AG20443 (cell line): ENCODE measurements at regions not wholly inside any gene's neighbourhood (a gene's known extent, or its start where the extent isn't known, plus 50 kb on each side); places are given as distances from the start of the nearest gene placed in this dataset.

Source experiments
- DNase-seq: peaks from one replicate; pipeline ENCODE4 v3.0.0; 2012; ENCODE audit warnings: low spot score, mixed read lengths

DNA sequence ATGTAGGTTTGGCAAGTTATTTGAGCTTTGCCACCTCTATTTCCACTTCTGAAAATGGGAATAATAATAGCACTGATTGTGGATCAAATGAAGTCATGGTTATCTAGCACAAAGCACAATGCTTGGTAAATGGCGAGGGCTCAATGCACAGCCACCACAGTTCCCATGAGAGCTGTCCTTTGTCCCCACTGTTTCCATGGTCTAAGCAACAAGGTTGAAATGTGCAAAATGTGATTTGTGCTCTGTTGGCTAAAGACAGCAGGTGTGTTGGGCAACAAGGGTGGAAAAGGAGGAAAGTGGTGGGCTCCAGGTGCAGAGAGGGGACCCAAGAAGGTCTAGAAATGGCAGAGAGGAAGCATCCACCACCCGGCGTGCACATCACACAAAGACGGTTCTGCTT, 200.5 kb downstream of the TRIM29 start:
- DNase-seq = no peak

DNA sequence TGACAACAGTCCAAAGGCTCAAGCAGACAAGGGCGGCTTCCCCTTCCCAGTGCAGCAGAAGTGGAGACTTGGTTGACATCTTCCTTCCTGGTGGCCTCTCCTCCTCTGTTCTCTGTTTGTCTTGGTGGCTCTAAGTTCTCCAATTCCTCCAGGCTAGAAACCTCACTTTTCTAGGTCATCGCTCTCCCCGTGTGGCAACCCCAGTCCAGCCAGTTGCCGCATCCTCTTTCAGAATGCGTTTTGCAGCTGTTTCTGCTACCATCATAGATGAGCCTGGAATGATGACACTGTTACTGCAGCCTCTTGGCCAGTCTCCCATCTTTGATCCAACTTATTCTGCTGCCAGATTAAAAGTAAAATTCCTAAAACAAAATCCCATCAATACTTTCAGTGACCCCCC, 201.5 kb downstream of the TRIM29 start:
- DNase-seq = no peak

GRCh38 chr11:119935349-119935925, 202.5 kb downstream of the TRIM29 start:
- no peak for DNase-seq

DNA sequence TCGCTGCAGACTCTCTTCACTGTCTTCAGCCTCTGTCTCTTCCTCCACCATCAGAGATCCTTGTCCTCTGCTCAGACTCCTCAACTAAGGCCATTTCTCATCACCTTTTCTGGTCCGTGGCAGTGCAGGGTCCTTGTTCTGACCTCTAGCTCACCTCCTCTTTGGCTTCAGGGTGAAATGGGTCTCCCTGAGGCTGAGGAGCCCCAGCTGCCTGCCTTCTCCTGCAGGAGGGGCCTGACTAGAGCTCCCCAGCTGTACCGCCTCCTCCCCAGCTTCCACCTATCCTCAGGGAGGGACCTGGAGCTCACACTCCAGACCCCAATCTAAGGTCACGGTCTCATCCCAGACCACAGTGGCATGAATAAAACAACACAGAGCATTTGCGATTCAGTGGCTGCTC, 203.0 kb downstream of the TRIM29 start:
- no peak for DNase-seq

DNA sequence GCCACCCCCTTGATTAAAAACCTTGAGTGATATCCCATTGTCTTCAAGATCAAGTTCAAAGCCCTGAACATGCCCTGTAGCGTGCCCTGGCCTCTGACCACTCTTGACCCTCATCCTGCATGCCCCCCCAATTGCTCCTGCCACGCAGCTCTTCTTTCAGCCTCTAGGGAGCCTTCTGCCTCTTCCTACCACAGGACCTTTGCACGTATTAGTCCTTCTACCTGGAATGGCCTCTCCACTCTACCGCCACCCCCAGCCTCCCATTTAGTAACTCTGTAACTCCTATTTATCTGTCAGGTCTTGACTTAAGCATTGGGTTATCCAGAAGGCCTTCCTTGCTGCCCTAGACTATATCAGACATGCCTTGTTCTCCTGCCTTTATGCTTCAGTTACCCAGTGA, 203.6 kb downstream of the TRIM29 start:
- DNase-seq = no peak

DNA sequence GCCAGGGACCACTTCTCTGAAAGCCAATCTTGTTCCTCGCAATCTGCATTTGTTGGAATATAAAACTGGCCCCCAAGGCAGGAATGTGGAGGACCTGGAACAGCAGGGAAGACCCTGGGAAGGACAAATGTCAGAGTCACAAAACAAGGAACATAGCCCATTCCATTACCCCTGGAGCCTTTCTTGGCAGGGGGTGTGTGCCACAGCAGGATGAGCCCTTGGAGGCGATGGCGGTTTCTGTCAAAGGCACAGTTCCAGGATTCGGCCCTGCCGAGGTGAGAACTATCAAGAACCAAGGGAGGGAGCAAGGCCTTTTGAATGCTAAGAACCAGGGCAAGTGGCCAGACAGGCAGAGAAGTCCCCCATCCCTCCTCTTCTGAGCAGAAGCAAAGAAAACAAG, 204.3 kb downstream of the TRIM29 start:
- no peak for DNase-seq

DNA sequence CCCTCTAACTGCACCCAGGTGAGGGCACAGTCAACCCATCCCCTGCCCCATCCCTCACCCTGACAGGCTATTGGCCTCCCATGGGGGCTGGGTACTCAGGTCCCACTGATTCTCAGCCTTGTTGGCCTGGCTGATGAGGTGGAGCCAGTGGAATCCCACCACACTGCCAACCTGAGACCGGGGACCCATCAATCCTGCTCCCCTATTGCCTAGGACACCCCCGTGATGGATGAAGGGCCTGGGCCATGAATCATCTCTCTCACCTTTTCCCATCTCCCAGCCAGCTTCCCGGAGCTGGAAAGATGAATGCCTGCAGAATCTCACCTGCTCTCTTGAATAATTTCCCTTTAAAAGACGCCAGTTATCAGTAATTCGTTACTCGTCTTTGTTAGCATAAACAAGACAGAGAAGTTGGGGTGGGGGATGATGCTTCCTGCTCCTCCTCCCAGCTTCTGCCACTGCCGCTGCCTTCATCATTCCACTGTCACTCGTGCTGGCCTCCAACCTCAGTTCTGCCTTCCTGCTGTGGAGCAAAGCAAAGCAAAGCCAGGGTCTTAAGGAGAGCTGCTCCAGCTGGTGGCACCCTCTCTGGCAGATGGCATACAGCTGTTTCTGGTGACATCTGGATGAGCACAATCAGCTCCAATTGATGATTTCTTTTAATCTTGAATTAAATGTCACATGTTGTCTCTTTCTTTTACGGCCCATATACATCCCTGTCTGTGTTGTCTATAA, 204.0 kb upstream of the NECTIN1 start:
- DNase-seq = no peak

GRCh38 chr11:119928047-119928446, 199.0 kb upstream of the NECTIN1 start:
- DNase-seq = no peak

DNA sequence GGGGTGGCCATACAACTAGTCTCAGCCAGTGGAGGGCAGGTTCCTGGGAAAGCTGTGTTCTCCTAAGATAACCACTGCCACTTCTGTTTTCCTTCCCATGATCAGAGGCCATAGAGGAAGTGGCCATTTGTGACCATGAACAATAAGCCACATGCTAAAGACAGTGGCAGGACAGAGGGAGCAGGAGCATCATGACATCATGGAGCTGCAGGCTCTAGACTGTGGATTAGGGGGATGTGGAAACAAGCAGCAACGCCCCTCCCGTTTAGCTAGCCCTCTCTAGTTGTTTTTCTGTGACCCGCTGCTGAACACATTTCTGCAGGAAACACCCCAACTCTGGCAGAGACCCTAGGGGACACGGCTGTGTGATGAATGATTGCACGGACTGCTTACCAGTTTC, 195.0 kb upstream of the NECTIN1 start:
- no peak for DNase-seq

GRCh38 chr11:119921571-119921970, 192.6 kb upstream of the NECTIN1 start:
- no peak for DNase-seq

DNA sequence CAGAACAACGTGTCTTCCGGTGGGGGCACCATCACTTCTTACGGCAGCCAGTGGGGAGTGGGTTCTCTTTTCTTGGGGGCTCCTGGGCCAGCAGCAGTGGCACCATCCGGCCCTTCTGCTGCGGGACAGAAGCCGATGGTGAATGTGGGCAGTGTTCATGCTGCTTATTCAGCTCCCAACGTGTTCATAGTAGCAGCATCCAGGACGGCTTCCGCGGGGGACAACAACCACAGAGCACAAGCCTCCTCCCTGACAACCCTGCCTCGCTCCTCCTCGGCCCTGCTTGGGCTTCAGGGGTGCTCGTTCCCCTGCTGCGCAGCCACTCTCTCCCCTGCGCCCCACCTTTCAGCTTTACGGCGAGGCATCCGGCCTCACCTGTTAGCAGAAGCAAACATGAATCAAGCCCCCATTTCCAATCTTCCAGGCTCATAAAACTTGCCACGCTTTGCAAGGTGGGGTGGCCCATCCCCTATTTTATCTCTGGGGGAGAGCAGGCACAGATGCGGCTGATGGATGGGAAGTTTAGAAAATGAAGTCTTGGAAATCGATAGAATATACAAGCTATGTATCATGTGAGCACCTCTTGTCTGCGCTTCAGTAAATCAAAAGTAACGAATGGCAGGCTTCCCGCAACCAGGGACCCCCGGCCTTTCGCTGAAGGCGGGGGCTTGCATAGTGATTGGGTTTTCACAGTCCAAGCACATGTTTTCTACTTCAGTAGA, 191.8 kb upstream of the NECTIN1 start:
- DNase-seq = no peak

DNA sequence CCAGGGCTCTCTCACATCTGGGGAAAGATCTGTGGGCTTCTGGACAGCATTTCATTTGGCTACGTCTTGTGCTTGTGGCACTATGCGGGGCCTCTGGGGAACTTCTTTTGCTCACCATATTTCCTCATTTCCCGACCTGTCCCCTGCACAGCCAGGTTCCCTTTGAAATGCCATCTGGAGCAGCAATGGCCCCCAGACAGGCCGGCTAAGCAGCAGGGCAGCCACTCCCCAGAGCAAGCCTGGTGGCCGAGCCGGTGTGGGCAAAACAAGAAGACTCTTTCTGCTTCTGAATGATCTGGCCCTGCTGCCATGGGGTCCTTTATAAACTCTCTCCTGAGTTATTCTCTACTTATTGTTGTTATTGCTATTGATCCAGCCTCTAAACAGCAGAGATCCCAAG, 190.7 kb upstream of the NECTIN1 start:
- DNase-seq = no peak

DNA sequence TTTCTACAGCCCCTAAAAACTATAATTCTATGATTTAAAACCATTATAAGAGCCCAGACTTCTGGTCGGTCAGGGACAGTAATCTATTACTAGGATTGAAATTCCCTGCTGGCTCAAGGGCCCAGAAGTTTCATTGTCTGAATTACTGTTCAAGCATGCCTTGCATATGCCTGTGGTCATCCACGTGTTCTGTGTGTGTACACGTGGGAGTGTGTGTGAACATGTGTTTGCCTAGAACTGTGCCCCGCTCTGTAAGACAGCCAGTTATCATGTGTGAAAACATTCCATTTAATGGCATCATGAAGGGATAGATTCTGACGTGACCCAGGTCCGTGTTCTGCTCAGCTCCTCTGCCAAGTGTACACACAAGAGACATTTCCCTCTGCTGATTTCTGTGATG, 189.3 kb upstream of the NECTIN1 start:
- DNase-seq = no peak

DNA sequence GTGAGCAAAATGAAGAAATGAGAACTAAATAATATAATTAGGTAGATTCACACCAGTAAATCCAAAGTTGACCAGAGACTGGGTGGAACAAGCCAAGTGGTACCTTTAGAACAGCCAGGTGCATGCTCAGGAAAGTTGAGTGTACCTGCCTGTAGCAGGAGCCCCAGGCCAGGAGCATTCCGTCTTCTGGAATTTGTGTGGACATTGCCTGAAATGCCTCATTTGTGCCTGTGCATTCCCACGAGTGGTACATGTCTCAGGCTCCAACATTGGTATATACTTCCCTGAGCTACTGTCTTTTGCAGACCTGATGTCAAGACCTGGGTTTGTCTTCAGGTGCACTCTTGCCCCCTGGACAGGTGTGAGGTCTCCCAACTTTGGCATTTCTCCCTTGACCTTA, 187.6 kb upstream of the NECTIN1 start:
- DNase-seq = no peak

- DNase-seq = no peak
These were observed 183.2 kb upstream of the NECTIN1 start for GRCh38 chr11:119912229-119912628.

DNA sequence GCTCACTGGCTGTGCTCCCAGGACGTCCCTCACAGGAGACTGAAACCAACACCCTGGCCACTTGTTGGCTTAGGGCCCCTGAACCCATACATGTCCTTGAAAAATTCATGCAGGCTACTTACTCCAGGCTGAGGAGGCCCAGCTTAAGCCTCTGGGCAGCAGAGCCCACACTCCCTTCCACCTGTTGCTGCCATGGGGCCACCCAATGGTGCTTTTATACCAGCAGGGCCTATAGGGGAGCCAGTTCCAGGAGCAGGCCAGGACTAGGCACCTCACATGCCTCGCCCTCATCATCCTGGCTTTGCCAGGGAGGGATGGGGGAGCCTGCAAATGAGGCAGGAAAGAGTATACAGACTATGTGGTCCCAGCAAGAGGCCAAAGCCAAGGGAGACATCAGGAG, 181.7 kb upstream of the NECTIN1 start:
- no peak for DNase-seq

DNA sequence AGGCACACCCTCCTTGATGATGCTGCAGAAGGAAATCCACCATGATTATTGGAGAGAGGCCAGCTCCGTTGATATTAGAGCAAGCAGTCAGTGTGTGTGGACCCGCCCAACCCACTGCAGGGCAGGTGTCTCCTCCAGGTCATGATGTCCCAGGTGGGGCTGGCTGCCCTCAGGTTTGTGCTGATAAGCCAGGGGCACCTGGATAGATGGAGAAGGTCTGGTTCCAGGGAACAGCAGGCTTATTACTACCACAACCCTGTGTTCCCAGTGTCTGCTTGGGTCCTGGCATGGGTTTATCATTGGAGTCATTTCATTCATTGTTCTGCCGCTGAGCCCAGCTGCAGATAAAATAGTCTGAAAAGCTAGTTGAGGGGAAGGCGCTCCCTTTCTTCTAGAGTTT, 181.1 kb upstream of the NECTIN1 start:
- no peak for DNase-seq

GRCh38 chr11:119909495-119909894, 180.5 kb upstream of the NECTIN1 start:
- DNase-seq = no peak

- no peak for DNase-seq
These were observed 180.1 kb upstream of the NECTIN1 start for GRCh38 chr11:119909077-119909476.

- DNase-seq = no peak
These were observed 179.5 kb upstream of the NECTIN1 start for GRCh38 chr11:119908573-119908904.

DNA sequence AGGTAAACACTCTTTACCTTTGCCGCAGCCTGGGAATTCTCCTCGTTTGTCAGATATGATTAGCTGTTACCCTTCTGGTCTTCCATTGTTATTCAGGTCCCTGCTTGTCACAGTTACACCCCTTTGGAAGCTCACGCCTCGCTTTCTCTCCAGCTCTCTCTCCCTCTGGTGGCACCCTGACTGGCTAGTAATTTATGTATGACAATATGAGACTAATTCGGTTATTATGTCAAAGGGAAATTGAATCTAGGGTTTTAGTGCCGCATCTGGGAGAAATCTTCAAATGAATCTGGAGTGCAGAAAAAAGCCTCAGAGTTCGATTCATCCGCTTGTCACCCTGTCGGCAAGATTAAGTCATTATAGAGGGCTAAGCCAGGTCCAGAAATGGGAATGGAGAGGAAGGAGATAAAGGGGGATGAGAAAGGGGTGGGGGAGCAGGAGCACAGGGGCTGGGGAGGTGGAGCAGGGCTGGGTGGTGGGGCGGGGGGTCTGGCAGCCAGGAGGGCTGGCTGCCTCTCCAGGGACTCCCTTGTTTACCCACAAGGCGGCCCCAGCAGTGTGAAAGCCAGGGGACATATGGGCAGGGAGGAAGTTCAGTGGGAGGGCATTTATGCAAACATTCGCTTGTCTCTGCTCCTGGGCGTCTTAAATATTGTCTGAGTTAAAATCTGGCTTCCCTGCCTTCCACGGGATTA, 179.0 kb upstream of the NECTIN1 start:
- no peak for DNase-seq

- DNase-seq = no peak
These were observed 178.3 kb upstream of the NECTIN1 start for GRCh38 chr11:119907122-119907851.
